Bronchial epithelial cell (primary cell): ENCODE measurements at regions not wholly inside any gene's neighbourhood (a gene's known extent, or its start where the extent isn't known, plus 50 kb on each side); places are given as distances from the start of the nearest gene placed in this dataset.

Experiments used
- DNase-seq: peaks from one replicate; pipeline ENCODE4 v3.0.0-alpha.2; 2010; ENCODE audit warnings: low read depth
- FAIRE-seq: peaks from 2 replicates; lab custom pipeline; 2011; peaks lifted over from hg19 to GRCh38; lab: Jason Lieb, UNC
- H3K27me3 ChIP-seq: 2 replicates; pipeline ENCODE4 v1.5.1; 2011; ENCODE audit warnings: low read length; ENCODE audit not compliant: control insufficient read depth, insufficient read depth
- H3K36me3 ChIP-seq: 2 replicates; pipeline ENCODE4 v1.5.1; 2011; ENCODE audit warnings: low read length; ENCODE audit not compliant: control insufficient read depth, insufficient read depth
- H3K4me3 ChIP-seq: 2 replicates; pipeline ENCODE4 v1.5.1; 2011; ENCODE audit warnings: mild to moderate bottlenecking, low read depth, low read length, control low read depth
- TF ChIP-seq, protein P1 (sequence below): IDR thresholded peaks from 2 replicates; pipeline ENCODE4 v1.5.1; 2011; ENCODE audit warnings: mild to moderate bottlenecking, moderate library complexity, low read length, control low read depth, inconsistent platforms; ENCODE audit not compliant: insufficient read depth, severe bottlenecking

DNA sequence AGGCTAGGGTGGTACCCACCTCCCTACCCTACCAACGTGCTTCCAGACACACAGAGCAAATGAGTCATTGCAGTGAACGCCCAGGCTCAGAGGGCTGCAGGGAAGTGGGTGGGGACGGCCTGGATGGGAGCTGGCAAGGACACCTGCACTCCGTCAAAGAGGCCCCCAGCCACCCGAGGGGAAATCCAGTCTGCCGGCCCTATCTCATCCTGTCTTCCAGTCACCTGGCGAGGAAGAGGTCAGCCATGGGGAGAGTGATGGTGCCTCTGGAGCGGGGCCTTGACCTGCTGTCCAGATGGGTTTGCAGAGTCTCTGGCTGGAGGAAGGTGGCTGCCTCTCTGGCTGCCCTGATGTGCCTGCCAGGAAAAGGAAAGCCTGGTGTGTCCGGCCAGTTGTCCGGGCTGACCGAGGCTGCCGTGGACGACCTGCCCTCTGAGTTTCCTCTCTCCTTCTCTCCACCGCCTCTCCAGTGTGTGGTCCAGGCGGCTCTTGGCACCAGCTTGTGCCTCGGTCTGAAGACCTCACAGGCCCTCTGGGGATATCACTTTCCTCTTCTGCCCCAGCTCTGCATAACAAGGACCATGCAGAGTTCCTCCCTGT, 209.7 kb upstream of the COPS8 start:
- DNase-seq (peak; percentile 86), FAIRE-seq (no peak)
- Histone ChIP-seq H3K27me3 (no peaks in the 10 kb centered on the region), H3K36me3 (no peaks in the 10 kb centered on the region), H3K4me3 (no peak overlapping the region)
- TF ChIP-seq, protein P1, sequence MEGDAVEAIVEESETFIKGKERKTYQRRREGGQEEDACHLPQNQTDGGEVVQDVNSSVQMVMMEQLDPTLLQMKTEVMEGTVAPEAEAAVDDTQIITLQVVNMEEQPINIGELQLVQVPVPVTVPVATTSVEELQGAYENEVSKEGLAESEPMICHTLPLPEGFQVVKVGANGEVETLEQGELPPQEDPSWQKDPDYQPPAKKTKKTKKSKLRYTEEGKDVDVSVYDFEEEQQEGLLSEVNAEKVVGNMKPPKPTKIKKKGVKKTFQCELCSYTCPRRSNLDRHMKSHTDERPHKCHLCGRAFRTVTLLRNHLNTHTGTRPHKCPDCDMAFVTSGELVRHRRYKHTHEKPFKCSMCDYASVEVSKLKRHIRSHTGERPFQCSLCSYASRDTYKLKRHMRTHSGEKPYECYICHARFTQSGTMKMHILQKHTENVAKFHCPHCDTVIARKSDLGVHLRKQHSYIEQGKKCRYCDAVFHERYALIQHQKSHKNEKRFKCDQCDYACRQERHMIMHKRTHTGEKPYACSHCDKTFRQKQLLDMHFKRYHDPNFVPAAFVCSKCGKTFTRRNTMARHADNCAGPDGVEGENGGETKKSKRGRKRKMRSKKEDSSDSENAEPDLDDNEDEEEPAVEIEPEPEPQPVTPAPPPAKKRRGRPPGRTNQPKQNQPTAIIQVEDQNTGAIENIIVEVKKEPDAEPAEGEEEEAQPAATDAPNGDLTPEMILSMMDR: no peak

DNA sequence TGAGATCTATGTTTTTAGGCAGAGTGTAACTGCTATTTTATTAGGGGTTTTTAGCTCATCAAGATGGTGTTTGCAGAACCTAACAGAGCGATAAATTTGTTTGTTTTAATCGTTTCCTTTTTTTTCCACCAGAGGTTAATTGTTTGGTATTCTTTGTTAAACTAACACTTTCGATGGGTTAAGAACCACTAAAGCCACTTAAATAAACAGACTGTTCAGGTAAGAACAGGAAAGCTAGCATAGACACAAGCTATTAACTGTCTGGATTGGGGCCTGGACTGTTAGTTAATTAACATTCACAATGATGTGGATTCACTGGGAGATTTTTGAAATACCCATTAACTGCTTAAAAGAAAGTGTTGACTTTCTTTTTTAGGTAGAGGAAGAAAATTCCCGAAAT, 209.0 kb upstream of the COPS8 start:
- no peak for DNase-seq
- Histone ChIP-seq H3K36me3 (no peaks in the 10 kb centered on the region), H3K4me3 (no peak overlapping the region), H3K27me3 (no peaks in the 10 kb centered on the region)
- no peak for FAIRE-seq
- TF ChIP-seq, protein P1: no peak

DNA sequence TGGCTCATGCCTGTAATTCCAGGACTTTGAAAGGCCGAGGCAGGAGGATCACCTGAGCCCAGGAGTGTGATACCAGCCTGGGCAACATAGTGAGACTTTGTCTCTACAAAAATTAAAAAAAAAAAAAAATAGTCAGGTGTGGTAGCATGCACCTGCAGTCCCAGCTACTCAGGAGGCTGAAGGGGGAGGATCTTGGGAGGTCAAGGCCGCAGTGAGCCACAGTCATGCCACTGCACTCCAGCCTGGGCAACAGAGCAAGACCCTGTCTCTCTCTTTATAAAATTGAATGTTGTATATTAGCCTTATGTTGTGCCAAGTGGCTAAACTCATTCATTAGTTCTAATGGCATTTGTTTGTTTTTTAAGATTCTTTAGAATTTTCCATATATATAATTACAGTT, 207.7 kb upstream of the COPS8 start:
- FAIRE-seq (no peak), DNase-seq (no peak)
- Histone ChIP-seq H3K36me3 (no peaks in the 10 kb centered on the region), H3K4me3 (no peak overlapping the region), H3K27me3 (no peaks in the 10 kb centered on the region)
- TF ChIP-seq, protein P1: no peak

DNA sequence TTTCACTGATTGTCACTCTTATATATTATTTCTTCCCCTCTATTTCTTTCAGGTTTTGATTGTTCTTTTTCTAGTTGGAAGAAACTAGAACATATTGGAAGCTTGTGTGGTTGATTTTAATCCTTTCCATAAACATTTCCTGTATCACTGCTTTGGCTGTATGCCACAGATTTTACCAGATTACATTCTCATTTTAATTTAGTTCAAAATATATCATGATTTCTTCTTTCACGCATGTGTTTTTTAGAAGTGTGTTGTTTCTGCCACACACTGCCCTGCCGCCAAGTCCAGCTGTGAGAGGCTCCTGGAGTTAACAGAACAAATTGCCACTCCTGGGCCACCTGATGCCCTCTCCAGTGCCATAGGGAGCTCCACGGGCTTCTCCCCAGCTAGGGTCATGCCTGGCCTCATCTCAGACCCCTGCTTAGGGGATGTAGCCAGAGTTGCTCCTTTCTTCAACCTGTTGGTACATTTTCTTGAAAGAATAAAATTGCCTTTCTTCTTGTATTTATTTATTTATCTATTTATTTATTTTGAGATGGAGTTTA, 206.2 kb upstream of the COPS8 start:
- no peak for DNase-seq
- TF ChIP-seq, protein P1: no peak
- H3K27me3 ChIP-seq: no peaks in the 10 kb centered on the region
- FAIRE-seq: no peak
- H3K36me3 ChIP-seq: no peaks in the 10 kb centered on the region
- no peak overlapping the region for H3K4me3 ChIP-seq

DNA sequence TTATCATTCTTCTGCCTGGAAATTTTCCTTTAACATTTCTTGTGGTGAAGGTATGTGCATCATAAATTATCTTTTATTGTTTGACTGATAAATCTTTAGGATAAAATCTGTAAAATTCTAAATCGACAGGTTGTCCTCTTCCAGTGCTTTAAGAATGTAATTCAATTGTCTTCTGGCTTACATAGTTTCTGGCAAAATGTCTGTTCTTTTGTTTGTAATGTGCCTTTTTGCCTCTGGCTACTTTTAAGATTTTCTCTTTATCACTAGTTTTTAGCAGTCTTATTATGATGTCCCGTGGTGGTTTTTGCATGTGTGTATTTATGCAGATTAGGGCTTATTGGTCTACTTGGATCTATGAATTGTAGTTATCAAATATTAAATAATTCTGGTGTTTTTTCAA, 203.6 kb upstream of the COPS8 start:
- DNase-seq: no peak
- no peak overlapping the region for H3K4me3 ChIP-seq
- no peak for FAIRE-seq
- no peaks in the 10 kb centered on the region for H3K27me3 ChIP-seq
- TF ChIP-seq, protein P1: no peak
- H3K36me3 ChIP-seq: no peaks in the 10 kb centered on the region

DNA sequence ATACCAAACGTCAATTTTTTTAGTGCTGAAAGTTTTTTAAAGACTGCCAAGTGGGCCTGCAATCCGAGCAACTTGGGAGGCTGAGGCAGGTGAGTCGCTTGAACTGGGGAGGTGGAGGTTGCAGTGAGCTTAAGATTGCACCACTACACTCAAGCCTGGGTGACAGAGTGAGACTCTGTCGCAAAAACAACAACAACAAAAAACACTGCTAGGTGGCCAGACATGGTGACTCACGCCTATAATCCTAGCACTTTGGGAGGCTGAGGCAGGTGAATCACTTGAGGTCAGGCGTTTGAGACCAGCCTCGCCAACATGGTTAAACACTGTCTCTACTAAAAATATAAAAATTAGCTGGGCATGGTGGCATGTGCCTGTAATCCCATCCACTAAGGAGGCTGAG, 202.8 kb upstream of the COPS8 start:
- H3K36me3 ChIP-seq: no peaks in the 10 kb centered on the region
- H3K27me3 ChIP-seq: no peaks in the 10 kb centered on the region
- H3K4me3 ChIP-seq: no peak overlapping the region
- DNase-seq (peak; percentile 61), FAIRE-seq (no peak)
- TF ChIP-seq, protein P1: no peak
